ENCODE measurements at regions not wholly inside any gene's neighbourhood (a gene's known extent, or its start where the extent isn't known, plus 50 kb on each side); places are given as distances from the start of the nearest gene placed in this dataset.
"Not testable (repeated sequence)": the region's sequence is repeated elsewhere in the genome, so short reads cannot be mapped to it uniquely, and the experiment has no call there.

DNA sequence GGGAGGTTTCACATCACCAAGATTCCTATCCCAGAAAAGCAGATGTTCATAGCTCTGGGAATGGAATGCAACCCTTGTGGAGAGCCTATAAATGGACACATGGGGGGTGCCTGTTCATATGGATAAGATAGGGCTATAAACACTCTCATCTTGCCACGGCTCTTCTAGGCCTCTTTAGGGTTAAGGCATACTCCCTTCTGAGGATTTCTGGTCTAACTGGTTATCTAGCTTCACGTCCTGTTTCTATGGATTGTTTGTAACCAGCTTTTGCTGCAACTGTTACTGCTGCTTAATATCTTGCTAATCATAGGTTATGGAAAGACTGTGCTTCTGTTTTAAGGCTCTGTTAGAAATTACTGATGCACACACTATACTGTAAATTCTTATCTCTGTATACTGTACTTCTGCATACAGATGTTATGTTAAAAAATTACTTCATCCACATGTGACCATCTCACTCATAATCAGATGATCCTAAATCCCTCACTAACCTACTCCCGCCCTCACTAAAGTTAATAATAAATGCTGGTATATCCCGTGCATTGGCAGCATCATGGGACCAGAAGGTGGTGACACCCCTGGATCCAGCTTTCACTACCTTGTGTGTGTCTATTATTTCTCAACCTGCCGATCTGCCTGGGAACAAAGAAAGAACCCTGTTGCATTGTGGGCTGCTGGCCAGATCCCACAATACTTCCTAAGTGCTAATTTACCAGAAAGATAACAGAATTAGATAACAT lies 68.7 kb downstream of the PRKAB2 start:
- DNase-seq, result not testable (repeated sequence)

- peak; percentile 71 for DNase-seq
Observed at GRCh38 chr1:147099192-147099591, 73.1 kb downstream of the PRKAB2 start.

DNA sequence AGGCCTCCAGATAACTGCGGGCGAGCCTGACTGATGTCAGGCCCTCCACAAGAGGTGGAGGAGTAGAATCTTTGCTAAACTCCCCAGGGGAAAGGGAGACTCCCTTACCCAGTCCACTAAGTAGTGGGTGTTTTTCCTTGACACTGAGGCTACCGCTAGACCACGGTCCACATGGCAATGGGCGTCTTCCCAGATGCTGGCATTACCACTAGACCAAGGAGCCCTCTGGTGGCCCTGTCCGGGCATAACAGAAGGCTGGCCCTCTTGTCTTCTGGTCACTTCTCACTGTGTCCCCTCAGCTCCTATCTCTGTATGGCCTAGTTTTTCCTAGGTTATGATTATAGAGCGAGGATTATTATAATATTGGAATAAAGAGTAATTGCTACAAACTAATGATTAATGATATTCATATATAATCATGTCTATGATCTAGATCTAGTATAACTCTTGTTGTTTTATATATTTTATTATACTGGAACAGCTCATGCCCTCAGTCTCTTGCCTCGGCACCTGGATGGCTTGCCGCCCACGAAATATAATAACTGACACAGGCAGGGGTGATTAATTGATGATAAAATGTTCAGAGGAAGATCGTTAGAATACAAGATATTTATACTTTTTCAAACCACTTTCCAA lies 73.8 kb downstream of the PRKAB2 start:
- peak; percentile 39 for DNase-seq

- DNase-seq, result no peak
Observed at GRCh38 chr1:147095691-147096090, 76.6 kb downstream of the PRKAB2 start.

GRCh38 chr1:147091801-147092200 lies 80.5 kb downstream of the PRKAB2 start:
- DNase-seq, result no peak

DNA sequence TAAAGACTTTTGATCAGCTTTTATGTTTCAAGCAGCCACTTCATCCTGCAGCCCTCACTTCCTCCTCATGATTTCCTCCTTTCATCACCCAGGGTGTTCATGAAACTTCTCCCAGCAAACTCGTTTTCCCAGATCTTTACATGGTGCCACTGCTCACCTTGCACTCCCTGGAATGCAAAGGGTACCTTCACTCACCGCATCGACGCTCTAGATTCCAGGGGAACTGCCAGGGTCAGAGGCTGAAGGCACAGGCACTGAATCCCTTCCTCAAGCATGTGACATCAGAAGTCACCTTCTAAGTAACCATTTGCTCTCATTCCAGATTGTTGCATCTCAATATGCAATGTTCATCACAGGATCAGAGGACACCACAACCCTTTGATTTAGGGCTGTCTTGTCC lies 82.8 kb downstream of the PRKAB2 start:
- DNase-seq, result no peak

DNA sequence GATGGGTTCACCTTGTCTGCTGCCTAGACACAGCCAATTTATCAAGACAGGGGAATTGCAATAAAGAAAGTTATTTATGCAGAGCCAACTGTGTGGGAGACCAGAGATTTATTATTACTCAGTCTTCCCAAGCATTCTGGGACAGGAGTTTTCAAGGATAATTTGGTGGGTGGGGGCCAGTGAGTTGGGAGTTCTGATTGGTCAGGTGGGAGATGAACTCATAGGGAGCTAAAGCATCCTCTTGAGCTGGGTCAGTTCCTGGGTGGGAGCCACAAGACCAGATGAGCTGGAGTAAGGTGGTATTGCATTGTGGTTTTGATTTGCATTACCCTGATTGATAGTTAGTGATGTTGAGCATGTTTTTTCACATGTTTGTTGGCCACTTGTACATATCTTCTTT lies 86.1 kb downstream of the PRKAB2 start:
- no peak for DNase-seq

GRCh38 chr1:147084273-147085096 lies 87.8 kb downstream of the PRKAB2 start:
- peak; percentile 84 for DNase-seq

GRCh38 chr1:147083919-147084272 lies 88.4 kb downstream of the PRKAB2 start:
- DNase-seq, result no peak

GRCh38 chr1:147080671-147081394 lies 91.4 kb downstream of the PRKAB2 start:
- DNase-seq, result no peak

DNA sequence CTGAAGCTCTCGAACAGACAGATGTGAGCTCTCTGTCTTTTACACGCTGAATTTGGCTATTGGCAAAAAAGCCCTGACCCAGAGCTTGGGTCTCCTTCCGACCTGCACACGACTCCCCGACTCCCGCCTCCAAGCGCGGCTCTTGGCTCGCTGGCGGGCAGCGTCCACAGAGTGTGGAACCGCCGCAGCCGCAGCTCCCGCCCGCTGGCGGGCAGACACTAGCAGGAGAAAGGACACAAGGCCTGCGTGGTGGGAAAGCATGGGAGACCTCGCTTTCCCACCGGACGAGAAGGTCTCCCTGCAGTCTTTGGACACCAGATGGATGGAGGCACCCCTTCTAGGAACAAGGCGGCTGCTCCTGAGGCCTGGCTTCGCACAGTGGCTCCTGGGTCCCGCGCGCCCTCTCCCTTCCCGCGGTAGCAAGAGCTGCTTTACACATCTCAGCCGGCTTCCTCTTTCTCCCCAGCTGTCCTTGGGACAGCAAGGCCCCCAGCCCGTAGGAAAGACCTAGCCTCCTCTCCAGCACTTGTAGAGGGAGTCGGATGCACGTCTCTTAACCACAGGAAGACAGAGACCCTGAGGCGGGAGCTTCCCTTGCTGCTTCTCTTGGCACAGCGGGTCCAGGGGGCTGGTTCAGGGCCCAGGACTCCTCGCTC lies 92.1 kb downstream of the PRKAB2 start:
- no peak for DNase-seq

GRCh38 chr1:147079400-147080005 lies 92.8 kb downstream of the PRKAB2 start:
- DNase-seq, result no peak

- no peak for DNase-seq
Observed at GRCh38 chr1:147078606-147079399, 93.5 kb downstream of the PRKAB2 start.

- DNase-seq, result no peak
Observed at GRCh38 chr1:147077936-147078605, 94.2 kb downstream of the PRKAB2 start.

- no peak for DNase-seq
Observed at GRCh38 chr1:147077523-147077922, 94.7 kb downstream of the PRKAB2 start.

- no peak for DNase-seq
Observed at GRCh38 chr1:147077081-147077480, 95.2 kb downstream of the PRKAB2 start.

DNA sequence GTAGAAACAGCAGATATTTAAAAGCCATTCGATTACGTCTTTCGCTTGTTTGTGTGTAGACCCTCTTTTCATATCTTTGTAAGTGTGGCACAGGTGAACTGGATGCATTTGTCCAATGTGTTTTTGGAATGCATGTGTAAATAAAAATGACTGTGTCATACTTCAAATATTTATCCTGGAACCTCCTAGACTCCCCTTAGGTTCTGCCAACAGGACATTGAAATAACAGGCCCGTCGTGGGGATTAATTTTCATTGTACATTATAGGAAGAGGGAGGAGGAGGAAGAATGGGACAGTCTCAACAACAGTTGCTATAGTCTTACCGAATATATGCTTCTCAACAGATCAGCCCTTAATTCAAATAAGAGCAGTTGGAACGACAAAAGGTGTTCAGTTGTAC lies 95.8 kb downstream of the PRKAB2 start:
- no peak for DNase-seq

DNA sequence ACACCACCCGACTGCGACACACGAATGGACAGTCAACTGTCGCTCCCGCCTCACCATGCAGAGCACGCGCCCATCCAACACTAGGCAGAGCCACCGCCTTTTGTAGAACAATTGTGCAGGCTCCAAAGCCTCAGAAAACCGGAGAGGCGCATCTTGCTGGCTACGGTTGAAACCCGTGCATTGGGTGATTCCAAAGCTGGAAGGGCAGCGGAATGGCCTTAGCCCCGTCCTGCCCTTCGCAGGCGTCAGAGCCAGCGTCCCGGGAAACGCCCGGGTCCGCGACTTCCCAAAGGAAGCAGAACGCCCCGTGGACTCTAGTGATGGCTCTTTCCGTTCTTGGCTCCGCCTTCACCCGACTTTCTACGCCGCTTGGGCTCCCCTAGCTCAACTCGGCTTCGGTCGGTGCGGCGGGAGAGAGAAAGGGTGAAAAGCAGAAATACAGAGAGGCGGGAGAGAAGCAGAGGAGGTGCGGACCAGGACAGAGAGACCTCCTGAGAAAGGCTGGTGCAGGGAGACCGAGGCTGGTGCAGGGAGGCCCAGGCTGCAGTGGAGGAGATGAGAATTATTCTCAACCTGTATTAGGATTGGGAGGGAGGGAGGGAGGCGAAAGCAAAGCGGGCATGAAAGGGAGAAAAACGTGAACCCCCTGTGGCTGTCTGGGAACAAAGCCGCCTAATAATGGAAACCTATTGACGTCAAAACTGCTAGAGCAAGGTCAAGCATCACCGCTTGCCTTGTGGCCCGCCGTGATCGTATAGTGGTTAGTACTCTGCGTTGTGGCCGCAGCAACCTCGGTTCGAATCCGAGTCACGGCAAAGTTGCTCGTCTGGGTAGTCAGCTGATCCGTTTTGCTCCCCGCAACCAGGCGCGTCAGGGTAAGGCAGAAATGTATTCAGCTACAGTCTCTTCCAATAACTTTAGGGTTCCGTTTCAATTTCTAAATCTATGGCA lies 99.5 kb downstream of the PRKAB2 start:
- no peak for DNase-seq

GRCh38 chr1:147071142-147071541 lies 101.1 kb downstream of the PRKAB2 start:
- no peak for DNase-seq

- no peak for DNase-seq
Observed at GRCh38 chr1:147062956-147063355, 109.3 kb downstream of the PRKAB2 start.

All from NCI-H345 (cell line).